ENCODE measurements at regions not wholly inside any gene's neighbourhood (a gene's known extent, or its start where the extent isn't known, plus 50 kb on each side); places are given as distances from the start of the nearest gene placed in this dataset.

DNA sequence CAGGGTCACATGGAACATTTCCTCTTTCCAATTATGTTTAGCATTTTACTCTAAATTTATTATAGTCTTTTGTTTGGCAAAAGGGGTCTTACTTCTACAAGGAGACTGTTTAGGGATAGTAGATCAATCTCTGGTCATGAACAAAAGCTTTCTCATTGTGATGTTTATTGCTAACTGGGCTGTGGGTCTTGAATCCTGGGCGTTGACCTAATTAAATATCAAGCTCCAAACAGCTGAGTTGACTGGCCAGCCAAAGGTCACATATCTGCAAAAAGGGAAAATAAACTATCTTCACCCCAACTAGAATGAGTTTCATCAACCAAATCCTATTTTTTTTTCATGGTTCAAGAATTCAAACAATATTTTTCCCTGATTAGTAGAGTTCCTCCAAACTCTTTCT, 245.4 kb upstream of the TUT7 start:
- no peak overlapping the region for H3K4me3 Mint-ChIP-seq
- H3K9me3 Mint-ChIP-seq: no peaks in the 10 kb centered on the region
- DNase-seq: no peak
- peaks cover 8% of the 10 kb centered on the region for H3K27me3 Mint-ChIP-seq
- CTCF ChIA-PET: no interaction called here
- H3K27ac Mint-ChIP-seq: no peak overlapping the region
- no peaks in the 10 kb centered on the region for H3K4me1 Mint-ChIP-seq
- H3K36me3 Mint-ChIP-seq: no peaks in the 10 kb centered on the region

DNA sequence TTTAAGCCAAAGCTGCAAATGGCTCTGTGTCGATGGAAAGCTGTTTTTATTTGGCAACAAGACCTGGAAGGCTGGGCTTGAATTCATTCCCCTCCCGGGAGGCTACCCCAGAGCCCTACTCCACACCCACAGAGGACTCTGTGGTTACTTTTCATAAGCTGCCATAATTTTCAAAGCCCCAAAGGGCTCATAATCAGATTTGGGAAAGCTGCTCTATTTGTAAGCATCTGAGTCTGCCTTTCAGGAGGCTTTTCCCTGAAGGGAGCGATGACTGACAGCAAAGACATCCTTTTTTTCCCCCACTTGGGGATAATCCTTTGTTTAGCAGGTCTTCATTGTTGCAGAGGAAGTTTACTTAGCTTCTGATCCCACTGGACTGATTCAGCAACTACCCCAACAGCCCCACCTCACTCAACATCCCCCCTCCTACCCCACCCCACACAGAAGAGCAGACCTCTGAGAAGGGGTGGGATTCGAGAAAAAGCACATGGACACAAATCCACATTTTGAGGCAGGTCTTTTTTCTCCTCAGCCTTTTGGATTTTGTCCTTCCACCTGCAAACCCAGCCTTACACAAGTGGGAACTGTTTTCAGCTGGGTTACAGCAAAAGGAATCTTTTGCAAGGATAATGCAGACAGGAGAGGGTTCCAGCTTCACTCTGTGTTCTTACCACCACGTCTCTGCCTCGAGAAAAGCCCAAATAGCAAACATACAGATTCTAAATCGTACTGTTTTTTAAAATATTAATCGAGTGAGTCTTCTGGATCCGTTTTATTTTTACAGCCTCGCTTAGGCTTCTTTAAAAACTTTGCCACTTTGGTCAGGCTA, 244.4 kb upstream of the TUT7 start:
- no peak for DNase-seq
- Mint-ChIP-seq H3K36me3 (no peaks in the 10 kb centered on the region), H3K4me3 (no peak overlapping the region), H3K27me3 (peaks cover 8% of the 10 kb centered on the region), H3K4me1 (no peaks in the 10 kb centered on the region), H3K27ac (no peak overlapping the region), H3K9me3 (no peaks in the 10 kb centered on the region)
- CTCF ChIA-PET: interaction anchor here (0.7 kb wide), 1 partner anchor 13 kb away, joined by 3 read pairs; no protein-coding TSS in a partner anchor

DNA sequence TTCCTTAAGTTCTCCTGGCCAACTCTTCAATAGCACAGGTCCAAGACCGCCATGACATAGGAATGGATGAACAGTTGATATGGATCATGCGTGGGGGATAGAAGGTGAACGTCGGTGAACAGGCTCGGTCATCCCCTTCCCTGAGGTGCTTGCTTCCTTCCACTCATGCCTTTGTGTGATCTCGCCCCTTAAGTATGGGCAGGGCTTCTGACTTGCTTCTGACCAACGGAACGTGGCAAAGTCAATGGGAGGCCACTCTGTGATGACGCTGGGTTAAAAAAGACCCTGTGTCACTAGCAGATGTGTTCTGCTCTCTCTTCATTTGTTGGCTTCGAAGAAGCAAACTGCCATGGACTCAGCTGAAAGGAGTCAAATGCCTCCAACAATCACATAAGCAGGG, 240.5 kb upstream of the TUT7 start:
- DNase-seq: no peak
- no peak overlapping the region for H3K27ac Mint-ChIP-seq
- no peaks in the 10 kb centered on the region for H3K36me3 Mint-ChIP-seq

DNA sequence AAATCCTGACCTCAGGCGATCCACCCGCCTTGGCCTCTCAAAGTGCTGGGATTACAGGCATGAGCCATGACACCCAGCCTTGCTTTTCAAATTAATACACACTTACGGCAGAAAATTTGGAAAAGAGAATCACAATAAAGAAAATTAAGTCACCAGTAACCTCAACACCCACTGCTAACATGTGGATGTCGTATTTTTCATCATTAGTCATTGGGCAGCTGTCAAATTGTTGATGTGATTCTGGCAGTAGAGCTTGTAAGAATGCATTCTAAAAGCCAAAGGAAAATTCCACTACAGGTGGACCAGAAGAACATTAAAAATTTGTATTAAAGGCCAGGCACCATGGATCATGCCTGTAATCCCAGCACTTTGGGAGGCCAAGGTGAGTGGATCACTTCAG, 237.3 kb upstream of the TUT7 start:
- DNase-seq: no peak
- H3K9me3 Mint-ChIP-seq: no peaks in the 10 kb centered on the region
- no peak overlapping the region for H3K27ac Mint-ChIP-seq
- no peak overlapping the region for H3K4me3 Mint-ChIP-seq
- no peaks in the 10 kb centered on the region for H3K27me3 Mint-ChIP-seq
- H3K36me3 Mint-ChIP-seq: no peaks in the 10 kb centered on the region
- CTCF ChIA-PET: no interaction called here
- no peaks in the 10 kb centered on the region for H3K4me1 Mint-ChIP-seq

More for the DNA sequence above, 240.5 kb upstream of the TUT7 start:
- Mint-ChIP-seq H3K4me3 (no peak overlapping the region), H3K9me3 (no peaks in the 10 kb centered on the region), H3K4me1 (no peaks in the 10 kb centered on the region), H3K27me3 (peaks cover 4% of the 10 kb centered on the region)
- CTCF ChIA-PET: no interaction called here

DNA sequence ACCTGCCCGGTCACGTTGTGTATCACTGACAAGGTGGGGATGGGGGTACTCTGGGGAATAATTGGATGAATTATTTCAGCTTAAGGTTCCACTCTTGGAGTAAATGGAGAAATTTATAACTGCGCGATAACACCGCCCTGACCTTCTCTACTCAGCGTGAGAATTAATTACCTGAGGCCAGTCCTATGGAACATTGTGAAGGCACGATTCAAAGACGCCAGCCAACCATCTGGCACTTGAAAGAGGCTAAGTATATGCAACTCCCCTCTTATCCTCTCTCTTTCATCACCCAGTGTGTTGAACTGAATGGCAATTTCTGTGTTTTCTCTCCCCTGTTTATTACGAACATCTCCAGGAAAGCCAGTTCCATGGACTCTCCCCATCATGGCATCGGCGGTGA, 235.5 kb upstream of the TUT7 start:
- DNase-seq: no peak
- CTCF ChIA-PET: no interaction called here
- Mint-ChIP-seq H3K4me3 (no peak overlapping the region), H3K36me3 (no peaks in the 10 kb centered on the region), H3K27me3 (no peaks in the 10 kb centered on the region), H3K27ac (no peak overlapping the region), H3K4me1 (no peaks in the 10 kb centered on the region), H3K9me3 (no peaks in the 10 kb centered on the region)

DNA sequence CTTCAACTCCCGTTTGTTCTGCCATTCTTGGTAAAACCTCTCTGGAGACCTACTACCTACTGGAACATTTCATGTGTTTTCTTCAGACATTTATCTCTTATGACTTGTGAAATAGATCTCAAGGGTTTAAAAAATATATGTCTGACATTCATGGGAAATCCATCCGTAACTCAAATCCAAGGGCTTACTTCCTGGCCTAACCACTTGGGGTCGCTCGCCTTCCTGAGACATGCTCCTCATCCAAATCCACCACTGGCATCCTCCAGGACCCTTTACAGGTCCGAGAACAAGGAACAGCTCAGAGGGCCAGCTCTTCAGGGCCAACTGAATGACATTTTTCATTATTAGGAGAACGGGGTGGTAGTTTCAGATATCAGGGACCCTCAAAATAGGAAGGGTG, 235.1 kb upstream of the TUT7 start:
- Mint-ChIP-seq H3K27me3 (no peaks in the 10 kb centered on the region), H3K9me3 (no peaks in the 10 kb centered on the region), H3K4me3 (no peak overlapping the region), H3K36me3 (no peaks in the 10 kb centered on the region), H3K4me1 (no peaks in the 10 kb centered on the region), H3K27ac (no peak overlapping the region)
- CTCF ChIA-PET: no interaction called here
- no peak for DNase-seq

DNA sequence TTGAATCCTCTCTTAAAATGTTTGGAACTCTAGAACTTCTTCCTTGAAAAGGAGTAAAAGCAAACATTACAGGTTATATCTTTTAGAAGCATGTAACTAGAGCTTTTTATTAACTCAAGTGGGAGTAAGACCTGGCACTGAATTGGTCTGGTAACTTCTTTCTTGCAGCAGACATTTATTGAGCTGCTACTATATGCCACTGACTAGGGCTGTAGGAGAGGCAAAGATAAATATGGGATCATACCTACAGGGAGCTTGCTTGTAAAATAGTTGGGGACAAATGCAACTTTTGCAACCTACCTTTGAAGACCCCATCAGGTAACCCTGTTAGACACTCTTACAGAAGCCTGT, 231.9 kb upstream of the TUT7 start:
- no peaks in the 10 kb centered on the region for H3K36me3 Mint-ChIP-seq
- no peaks in the 10 kb centered on the region for H3K9me3 Mint-ChIP-seq
- DNase-seq: no peak
- no peak overlapping the region for H3K4me3 Mint-ChIP-seq
- CTCF ChIA-PET: no interaction called here
- H3K4me1 Mint-ChIP-seq: no peaks in the 10 kb centered on the region
- no peak overlapping the region for H3K27ac Mint-ChIP-seq
- H3K27me3 Mint-ChIP-seq: no peaks in the 10 kb centered on the region

DNA sequence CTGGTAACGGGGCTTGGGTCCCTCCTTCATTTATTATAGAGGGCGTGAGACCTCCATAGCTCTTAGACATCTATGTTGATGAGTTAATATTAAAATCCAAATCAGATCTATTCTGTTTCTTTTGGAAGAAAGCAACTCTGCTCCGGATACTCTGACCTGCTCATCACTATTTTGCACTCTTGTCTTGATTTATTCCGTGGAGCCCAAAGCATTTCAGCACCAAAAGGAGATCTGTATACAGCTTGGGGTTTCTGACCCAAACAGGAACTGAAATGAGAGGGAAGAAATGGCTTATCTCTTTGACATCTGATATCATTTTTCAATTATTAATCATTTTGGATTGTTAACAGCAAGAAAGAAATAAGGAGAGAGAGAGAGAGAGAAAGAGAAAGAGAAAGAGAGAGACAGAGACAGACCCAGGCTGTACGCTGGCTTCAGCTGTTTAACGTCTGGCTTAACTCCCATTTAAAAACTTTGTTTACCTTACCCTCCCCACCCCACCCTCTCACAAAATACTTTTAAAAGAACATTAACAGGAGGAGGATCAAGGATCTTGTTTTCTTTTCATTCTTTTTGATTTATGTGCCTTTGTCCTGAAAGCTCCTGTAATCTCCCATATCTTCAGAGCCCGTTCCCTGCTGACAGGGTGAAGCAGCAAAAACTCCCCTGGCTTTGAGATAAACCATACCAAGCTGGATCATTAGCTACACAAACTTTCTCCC, 231.4 kb upstream of the TUT7 start:
- DNase-seq: no peak
- CTCF ChIA-PET: no interaction called here
- no peaks in the 10 kb centered on the region for H3K9me3 Mint-ChIP-seq
- H3K27me3 Mint-ChIP-seq: no peaks in the 10 kb centered on the region
- H3K4me1 Mint-ChIP-seq: no peaks in the 10 kb centered on the region
- no peak overlapping the region for H3K4me3 Mint-ChIP-seq
- no peak overlapping the region for H3K27ac Mint-ChIP-seq
- no peaks in the 10 kb centered on the region for H3K36me3 Mint-ChIP-seq

DNA sequence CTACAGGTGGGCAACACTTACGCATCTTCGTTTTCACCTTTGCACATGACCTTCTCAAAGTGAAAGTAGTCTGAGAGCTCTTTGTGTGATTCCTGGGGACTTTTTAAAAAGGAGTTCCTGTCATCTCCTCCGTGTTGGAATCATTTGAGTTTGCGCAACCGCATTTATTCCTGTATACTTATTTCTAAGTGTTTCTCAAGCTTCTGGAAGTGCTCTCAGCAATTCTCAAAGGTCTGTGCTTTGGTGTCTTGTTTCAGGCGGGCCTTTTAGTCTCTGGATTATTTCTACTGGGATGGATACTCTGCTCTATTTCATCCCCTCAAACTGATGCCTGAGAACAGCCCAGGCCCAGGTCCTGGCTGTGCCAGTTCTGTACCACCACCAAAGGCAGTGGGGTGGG, 226.5 kb upstream of the TUT7 start:
- DNase-seq: no peak
- no peaks in the 10 kb centered on the region for H3K4me1 Mint-ChIP-seq
- CTCF ChIA-PET: interaction anchor here (0.9 kb wide), 1 partner anchor 12 kb away, joined by 3 read pairs; no protein-coding TSS in a partner anchor
- no peak overlapping the region for H3K4me3 Mint-ChIP-seq
- no peaks in the 10 kb centered on the region for H3K36me3 Mint-ChIP-seq
- no peak overlapping the region for H3K27ac Mint-ChIP-seq
- H3K27me3 Mint-ChIP-seq: no peaks in the 10 kb centered on the region
- no peaks in the 10 kb centered on the region for H3K9me3 Mint-ChIP-seq

DNA sequence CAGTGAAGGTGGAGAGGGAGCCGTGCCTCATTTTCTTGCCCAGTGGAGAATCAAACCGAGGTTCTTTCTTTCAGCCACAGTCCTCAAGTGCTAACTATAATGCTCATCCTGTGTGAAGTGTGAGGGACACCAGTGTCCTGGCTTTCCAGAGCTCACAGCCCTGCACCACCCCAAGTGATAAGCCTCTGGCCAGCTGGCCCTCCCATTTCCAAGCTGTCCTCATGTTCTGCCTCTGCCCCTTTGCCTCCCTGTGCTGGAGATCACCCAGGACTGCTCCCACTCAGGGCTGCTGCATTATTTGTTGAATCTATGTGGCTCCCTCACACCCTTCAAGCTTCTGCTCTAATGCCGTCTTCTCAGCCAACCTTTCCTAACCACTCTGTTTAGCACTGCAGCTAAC, 224.5 kb upstream of the TUT7 start:
- CTCF ChIA-PET: no interaction called here

DNA sequence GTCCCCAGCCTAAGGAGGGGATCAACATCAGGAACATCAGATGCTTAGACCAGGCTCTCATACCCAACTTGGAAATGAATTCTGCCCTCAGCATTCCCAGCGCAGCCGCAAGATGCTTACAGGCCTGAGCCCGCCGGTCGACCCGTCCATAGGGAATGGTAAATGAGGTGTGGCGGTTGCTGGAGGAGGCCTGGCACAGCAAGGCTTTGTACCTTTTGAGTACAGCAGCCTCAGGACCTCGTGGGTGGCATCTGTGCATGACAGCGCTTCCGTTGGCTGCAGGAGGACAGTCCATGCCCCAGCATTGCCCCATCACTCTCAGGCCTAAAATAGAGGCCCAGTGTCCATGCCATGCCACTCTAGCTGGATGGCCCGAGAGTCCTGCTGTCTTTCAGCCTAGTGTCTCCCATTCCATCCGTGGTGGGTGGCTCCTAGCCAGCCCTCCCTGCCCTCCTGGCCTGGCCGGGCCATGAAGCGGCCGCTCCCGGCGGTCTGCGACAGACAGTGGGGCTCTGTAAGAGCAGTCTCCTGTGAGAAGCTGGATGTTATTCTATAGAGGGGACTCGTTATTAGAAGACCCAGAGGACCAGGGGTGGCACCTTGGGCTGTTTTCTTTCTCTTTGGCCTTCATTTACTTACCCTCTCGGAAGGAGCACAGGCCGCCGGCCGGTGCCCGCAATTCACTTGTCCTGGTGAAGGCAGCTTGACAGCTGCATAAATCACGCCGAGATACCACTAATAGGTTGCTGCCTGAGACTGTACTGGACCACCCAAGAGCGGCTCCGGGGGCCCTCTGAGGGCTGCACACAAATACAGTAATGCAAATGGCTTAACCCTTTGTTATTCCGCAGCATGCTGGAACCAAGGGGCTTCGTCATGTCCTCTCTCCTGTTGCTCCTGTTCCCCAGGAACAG, 223.5 kb upstream of the TUT7 start:
- Mint-ChIP-seq H3K9me3 (no peaks in the 10 kb centered on the region), H3K27ac (no peak overlapping the region), H3K36me3 (no peaks in the 10 kb centered on the region), H3K4me3 (no peak overlapping the region), H3K4me1 (no peaks in the 10 kb centered on the region), H3K27me3 (no peaks in the 10 kb centered on the region)
- CTCF ChIA-PET: no interaction called here
- DNase-seq: no peak

More for the DNA sequence above, 224.5 kb upstream of the TUT7 start:
- Mint-ChIP-seq H3K27ac (no peak overlapping the region), H3K27me3 (no peaks in the 10 kb centered on the region), H3K4me3 (no peak overlapping the region), H3K4me1 (no peaks in the 10 kb centered on the region), H3K9me3 (no peaks in the 10 kb centered on the region), H3K36me3 (no peaks in the 10 kb centered on the region)
- DNase-seq: no peak

DNA sequence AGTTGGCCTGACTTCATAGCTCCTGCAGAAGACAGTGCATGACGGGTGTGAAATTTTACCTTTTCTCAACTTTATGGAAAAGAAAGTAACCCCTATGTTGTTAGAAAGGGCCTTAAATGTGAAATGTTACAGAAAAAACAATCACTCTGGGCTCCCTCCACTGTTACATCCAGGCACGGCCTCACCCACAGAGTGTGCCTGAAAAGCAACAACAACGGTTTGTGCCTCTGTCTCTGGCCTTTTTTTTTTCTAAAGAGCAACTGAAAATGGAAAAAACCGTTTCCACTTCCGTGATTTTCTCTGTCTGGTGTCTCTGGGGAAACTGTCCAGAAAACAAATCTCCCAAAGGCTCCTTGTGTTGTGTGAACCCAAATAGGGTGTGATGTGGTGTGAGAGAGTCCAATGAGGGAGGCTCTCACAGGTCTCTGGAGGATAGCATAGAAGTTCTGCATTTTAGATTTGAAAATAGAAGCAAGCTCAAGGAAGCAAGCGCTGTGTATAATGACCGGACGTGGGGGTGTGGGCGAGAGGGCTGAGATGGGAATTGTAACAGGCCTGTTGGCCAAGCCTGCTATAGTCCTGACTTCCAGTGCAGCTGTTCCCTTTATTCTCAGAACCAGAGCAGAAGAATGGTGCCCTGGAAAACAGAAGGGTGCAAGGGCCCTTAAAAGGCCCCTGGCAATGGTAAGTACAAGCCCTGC, 221.8 kb upstream of the TUT7 start:
- Mint-ChIP-seq H3K36me3 (no peaks in the 10 kb centered on the region), H3K4me1 (no peaks in the 10 kb centered on the region), H3K9me3 (no peaks in the 10 kb centered on the region), H3K27me3 (no peaks in the 10 kb centered on the region), H3K27ac (no peak overlapping the region), H3K4me3 (no peak overlapping the region)
- CTCF ChIA-PET: no interaction called here
- DNase-seq: no peak

DNA sequence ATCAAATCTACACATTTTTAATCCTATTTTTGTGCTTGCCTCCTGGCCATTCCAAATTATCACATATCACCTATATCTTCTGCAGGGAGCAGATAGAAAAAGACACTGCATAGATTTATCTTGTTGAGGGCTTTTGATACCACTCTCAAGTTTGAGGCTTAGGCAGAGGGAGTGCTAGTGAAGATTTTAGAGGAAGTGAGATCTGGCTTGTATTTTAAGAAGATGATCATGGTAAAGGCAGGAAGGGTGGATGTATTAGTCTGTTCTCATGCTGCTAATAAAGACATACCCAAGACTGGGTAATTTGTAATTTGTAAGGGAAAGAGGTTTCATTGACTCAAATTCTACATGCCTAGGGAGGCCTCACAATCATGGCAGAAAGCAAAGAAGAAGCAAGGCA, 220.9 kb upstream of the TUT7 start:
- H3K27ac Mint-ChIP-seq: no peak overlapping the region
- H3K36me3 Mint-ChIP-seq: no peaks in the 10 kb centered on the region
- no peak overlapping the region for H3K4me3 Mint-ChIP-seq
- H3K4me1 Mint-ChIP-seq: no peaks in the 10 kb centered on the region
- CTCF ChIA-PET: no interaction called here
- H3K27me3 Mint-ChIP-seq: no peaks in the 10 kb centered on the region
- no peaks in the 10 kb centered on the region for H3K9me3 Mint-ChIP-seq
- no peak for DNase-seq

DNA sequence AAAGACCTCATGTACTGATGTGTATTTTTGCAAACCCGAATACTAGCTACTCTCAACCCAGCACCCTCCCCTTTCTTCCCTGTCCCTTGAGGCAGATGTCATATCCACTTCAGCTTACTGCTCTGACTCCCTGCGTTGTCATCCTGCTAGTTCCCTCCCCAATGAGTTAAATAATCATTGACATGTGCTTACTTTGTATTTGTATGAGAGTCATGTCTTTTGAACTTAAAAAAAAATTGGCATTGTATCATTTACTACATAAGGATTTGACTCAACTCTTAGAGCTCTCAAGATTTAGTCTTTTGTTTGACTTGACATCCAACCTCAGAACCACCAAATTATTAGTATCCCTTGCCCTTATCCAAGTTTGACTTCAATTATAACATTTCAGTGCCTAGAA, 219.7 kb upstream of the TUT7 start:
- Mint-ChIP-seq H3K4me3 (no peak overlapping the region), H3K9me3 (no peaks in the 10 kb centered on the region), H3K27ac (no peak overlapping the region), H3K36me3 (no peaks in the 10 kb centered on the region), H3K4me1 (no peaks in the 10 kb centered on the region), H3K27me3 (no peaks in the 10 kb centered on the region)
- CTCF ChIA-PET: no interaction called here
- no peak for DNase-seq

Data from activated naive CD4-positive, alpha-beta T cell treated with anti-CD3 and anti-CD28 coated beads, Interleukin-2, amount 10 ng/mL, durations not matched to agents 7 days and 5 days (primary cell).